Adrenal gland (tissue), 5 donors: ENCODE measurements at regions not wholly inside any gene's neighbourhood (a gene's known extent, or its start where the extent isn't known, plus 50 kb on each side); places are given as distances from the start of the nearest gene placed in this dataset.

ENCODE experiments used
- CTCF ChIP-seq, 6 experiments: fragments of 450-650 bp in 4 of 6; fragments of 200-600 bp in 2 of 6; sonication (generic) in 1 of 6; IDR thresholded peaks; 1 replicate in 5 of 6; 2 replicates in 1 of 6; pipeline versions ENCODE4 v1.5.1 to v1.8.0; 2016 to 2021; ENCODE audit warnings: antibody characterized with exemption in 6 of 6, mild to moderate bottlenecking in 2 of 6, moderate library complexity in 1 of 6
- POLR2A ChIP-seq, 2 donors: fragments of 450-650 bp; IDR thresholded peaks; one replicate each; pipeline ENCODE4 v1.6.1; 2017; ENCODE audit warnings: antibody characterized with exemption in 2 of 2, mild to moderate bottlenecking in 2 of 2, moderate library complexity in 1 of 2
- donor health status: DM: no; HTN: no; CAD: no.

- TF ChIP-seq CTCF (IDR thresholded peaks at IDR 0.05), result no peak
- TF ChIP-seq POLR2A (IDR thresholded peaks at IDR 0.05), result no peak
Observed at GRCh38 chr16:86455640-86456039, 54.7 kb upstream of the FOXF1 start.
